ENCODE measurements at regions not wholly inside any gene's neighbourhood (a gene's known extent, or its start where the extent isn't known, plus 50 kb on each side); places are given as distances from the start of the nearest gene placed in this dataset.

DNA sequence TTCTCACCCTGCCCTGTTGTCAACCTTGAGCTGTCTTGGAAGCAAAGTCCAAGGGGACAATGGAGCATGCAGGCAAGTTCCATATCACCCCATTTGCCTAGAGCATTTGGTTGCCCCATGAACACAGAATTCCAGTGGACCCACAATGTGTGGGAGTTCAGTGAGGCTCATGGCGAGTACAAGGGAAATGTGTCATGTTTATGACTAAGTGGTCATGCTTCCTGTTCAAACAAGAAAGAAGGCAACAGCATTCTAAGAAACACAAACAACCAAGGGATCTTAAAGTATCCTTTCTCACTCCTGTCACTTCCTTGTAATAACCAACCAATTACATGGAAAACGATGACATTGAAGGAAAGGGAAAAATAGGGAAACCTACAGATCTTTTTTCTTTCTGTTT lies 513.0 kb downstream of the INHBA start:
- TF ChIP-seq CTCF (conservative IDR thresholded peaks at IDR 0.05; ENCODE audit: low read length): no peak
- no peak for TF ChIP-seq EZH2phosphoT487 (IDR thresholded peaks at IDR 0.05; ENCODE audit: borderline replicate concordance, low read depth, low read length)
